ENCODE measurements at regions not wholly inside any gene's neighbourhood (a gene's known extent, or its start where the extent isn't known, plus 50 kb on each side); places are given as distances from the start of the nearest gene placed in this dataset.
"Not testable (repeated sequence)": the region's sequence is repeated elsewhere in the genome, so short reads cannot be mapped to it uniquely, and the experiment has no call there.

DNA sequence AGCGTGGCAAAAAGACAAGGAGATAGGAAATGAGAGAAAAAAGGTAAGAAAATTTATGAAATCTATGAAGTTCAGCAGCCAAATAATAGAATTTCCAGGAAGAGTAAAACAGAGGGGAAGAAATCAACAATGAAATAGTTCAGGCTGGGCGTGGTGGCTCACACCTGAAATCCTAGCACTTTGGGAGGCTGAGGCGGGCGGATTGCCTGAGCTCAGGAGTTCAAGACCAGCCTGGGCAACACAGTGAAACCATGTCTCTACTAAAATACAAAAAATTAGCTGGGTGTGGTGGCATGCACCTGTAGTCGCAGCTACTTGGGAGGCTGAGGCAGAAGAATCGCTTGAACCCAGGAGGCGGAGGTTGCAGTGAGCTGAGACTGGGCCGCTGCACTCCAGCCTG is 62.1 kb upstream of the RESF1 start:
- TF ChIP-seq, protein P1, sequence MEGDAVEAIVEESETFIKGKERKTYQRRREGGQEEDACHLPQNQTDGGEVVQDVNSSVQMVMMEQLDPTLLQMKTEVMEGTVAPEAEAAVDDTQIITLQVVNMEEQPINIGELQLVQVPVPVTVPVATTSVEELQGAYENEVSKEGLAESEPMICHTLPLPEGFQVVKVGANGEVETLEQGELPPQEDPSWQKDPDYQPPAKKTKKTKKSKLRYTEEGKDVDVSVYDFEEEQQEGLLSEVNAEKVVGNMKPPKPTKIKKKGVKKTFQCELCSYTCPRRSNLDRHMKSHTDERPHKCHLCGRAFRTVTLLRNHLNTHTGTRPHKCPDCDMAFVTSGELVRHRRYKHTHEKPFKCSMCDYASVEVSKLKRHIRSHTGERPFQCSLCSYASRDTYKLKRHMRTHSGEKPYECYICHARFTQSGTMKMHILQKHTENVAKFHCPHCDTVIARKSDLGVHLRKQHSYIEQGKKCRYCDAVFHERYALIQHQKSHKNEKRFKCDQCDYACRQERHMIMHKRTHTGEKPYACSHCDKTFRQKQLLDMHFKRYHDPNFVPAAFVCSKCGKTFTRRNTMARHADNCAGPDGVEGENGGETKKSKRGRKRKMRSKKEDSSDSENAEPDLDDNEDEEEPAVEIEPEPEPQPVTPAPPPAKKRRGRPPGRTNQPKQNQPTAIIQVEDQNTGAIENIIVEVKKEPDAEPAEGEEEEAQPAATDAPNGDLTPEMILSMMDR (IDR thresholded peaks at IDR 0.05), result not testable (repeated sequence)
- TF ChIP-seq POLR2A, POLR2AphosphoS5 (IDR thresholded peaks at IDR 0.05): not testable (repeated sequence)

All from upper lobe of left lung (tissue), 4 donors.